Islet precursor cell (in vitro differentiated cells): ENCODE measurements at regions not wholly inside any gene's neighbourhood (a gene's known extent, or its start where the extent isn't known, plus 50 kb on each side); places are given as distances from the start of the nearest gene placed in this dataset.

ENCODE experiments used
- DNase-seq: peaks from one replicate; pipeline ENCODE4 v3.0.0-alpha.2; 2018

DNA sequence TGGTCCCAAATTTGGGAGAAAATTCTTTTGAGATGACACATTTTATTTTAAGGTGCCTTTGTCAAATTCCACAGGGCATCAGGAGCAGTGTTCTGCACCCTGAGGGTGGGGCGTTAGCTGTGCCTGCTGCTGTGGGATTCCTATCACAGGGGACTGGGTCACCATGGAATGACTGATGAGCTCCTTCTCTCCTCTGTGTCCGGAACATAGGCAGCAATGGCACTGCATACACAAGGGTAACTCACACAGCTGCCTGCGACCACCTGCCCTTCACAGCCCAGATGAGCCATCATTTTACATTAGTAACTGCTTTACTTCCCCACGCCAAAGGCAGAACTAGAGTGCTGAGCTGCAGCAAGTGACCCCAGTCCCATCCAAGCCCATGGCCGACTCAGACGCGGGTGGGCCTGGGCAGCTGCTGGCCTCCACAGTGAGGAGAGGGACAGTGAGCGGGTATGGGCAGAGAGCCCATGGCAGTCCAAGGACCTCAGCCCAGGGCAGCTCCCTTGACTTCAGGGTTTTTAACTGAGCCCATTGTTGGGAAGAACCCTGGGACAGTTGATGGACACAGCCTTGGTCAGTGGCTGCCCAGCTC, 93.7 kb downstream of the GADD45G start:
- DNase-seq: no peak

DNA sequence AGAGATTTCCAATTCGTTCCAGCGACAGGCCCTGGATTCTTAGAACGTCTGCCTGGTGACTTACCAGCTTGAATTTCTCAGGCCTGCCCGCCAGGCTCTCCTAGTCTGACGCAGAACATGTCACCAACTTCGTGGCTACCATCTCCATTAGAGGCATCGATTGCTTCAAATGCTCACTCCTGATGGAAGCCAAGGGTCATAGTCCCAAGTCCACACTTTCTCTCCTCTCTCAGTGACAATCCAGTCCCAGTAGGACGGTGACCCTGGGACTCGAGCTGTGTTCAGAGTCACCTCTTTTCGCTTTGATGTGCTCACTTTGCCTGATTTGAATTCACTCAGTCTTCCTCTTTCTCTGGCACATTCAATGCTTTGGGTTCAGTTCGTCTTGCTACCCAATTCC, 94.8 kb downstream of the GADD45G start:
- no peak for DNase-seq

DNA sequence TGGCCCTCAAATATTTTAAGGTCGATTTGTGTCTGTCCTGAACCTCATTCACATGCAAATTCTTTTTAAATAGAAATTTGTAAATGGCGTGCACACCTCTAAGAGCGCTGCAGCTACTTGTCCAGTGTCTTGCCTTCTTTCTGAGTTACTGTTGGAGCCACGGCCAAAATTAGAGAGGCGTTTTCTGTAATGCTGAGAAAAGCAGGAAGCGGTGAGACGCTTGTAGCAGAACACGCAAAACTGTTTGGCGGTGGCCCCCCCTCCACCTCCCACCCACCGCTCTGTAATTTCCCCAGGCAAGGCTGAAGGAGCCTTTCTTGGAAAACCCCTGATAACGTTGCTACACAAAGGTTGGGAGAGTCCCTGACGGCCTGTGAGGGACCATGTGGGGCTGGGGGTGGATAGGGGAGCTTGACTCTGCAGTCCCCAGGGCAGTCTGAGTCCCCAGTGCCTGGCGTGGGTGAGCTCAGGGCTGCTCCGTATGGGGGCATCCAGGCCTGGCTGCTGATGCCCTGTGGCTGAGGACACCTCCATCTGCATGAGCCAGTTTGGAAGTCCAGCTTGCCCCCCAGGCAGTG, 96.5 kb downstream of the GADD45G start:
- DNase-seq: no peak

DNA sequence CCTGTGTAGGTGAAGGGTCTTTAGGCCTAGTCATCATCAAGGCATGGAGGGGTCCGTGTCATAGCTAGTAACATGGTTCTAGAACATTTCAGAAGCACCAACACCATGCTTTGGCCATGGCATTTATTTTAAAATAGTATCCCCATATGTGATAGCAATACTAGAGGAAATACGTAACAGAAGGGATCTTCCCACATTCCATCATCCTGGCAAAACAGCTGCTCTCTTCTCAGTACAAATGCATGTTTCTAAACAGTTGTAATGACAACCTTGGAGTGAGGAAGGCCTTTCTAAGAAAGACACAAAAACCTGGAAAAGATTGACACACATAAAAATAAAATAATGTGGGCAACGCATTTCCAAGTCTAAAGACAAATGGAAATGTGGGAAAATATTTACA, 97.6 kb downstream of the GADD45G start:
- no peak for DNase-seq

- no peak for DNase-seq
These were observed 100.8 kb downstream of the GADD45G start for GRCh38 chr9:89705651-89706050.

GRCh38 chr9:89706086-89706485, 101.3 kb downstream of the GADD45G start:
- no peak for DNase-seq

- DNase-seq: peak; percentile 26
These were observed 101.9 kb downstream of the GADD45G start for GRCh38 chr9:89706731-89707191.

DNA sequence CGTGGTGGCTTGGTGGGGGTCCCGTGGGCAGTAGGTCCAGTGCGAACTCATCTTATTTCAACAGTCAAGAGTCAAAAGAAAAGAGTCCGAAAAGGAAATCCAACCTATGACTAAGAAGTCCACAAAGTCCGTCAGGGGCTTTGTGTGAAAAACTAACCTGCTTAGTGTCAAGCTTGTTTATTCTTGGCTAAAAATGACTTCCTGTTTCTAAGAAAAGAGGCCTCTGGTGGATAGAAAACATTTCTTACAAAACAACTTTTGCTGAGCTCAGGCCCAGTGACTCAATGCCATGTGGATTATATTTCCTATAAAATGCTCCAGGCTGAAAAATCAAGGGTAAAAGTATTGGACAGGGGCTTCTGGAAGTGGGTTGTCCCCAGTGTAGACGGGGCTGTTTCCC, 105.9 kb downstream of the GADD45G start:
- no peak for DNase-seq

DNA sequence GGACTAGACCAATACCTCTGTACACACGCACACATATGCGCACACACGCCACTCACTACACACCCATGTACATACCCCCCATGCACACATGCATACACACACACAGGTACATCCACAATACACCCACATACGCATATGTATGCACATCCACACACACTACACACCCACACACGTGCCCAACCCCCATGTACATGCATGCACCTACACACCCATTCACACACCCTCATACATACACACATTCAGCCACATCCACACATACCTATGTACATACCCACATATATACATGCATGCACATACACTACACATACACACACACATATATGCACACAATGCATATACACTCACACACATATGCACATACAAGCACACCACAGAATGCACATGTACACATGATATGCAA, 107.1 kb downstream of the GADD45G start:
- no peak for DNase-seq

GRCh38 chr9:89712283-89712682, 107.5 kb downstream of the GADD45G start:
- DNase-seq: no peak

DNA sequence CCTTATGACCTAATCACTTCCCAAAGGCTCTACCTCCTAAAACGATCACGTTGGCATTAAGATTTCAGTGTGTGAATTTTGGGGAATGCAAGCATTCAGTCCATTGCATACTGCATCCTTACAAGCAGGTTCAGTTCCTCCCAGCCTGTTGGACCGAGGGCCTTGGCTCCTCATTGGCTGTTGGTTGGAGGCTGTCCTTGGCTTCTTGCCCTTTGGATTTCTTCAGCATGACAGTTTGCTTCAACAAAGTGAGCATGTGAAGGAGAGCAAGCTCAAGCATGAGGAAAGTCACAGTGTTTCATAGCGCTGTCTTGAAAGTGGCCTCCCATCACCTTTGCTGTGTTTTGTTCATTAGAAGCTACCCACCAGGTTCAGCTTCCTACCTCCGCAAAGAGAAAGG, 109.5 kb downstream of the GADD45G start:
- DNase-seq: no peak

GRCh38 chr9:89715318-89715858, 110.6 kb downstream of the GADD45G start:
- DNase-seq: no peak

DNA sequence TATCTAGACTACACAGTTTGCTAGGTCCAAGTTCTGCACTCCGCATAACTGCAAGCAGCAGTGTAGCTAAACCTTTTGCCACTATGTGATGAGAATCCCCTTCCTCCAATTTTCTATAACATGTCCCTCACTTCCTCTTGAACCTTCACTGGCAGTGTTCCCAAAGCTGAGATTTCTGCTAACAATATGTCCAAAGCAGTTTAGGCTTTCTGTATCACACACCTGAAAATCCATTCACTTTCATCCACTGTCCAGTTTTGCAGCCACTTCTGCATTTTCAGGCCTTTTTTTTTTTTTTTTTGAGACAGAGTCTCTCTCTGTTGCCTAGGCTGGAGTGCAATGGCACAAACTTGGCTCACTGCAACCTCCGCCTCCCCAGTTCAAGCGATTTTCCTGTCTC, 111.1 kb downstream of the GADD45G start:
- no peak for DNase-seq

DNA sequence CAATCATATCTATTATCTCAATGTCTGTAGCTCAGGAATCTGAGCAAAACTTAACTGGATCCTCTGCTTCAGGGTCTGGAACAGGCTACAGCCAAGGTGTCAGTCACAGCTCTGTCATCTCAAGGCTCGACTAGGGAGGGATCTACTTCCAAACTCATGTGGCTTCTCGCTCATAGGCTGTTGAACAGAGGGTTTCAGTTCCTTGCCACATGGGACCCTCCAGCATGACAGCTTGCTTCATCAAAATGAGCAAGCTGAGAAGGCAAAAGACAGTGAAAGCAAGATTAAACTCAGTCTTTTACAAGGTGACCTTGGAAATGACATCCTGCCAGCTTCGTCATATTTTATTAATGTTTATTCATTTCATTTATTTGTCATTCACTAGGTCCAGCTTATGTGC, 111.7 kb downstream of the GADD45G start:
- DNase-seq: no peak

DNA sequence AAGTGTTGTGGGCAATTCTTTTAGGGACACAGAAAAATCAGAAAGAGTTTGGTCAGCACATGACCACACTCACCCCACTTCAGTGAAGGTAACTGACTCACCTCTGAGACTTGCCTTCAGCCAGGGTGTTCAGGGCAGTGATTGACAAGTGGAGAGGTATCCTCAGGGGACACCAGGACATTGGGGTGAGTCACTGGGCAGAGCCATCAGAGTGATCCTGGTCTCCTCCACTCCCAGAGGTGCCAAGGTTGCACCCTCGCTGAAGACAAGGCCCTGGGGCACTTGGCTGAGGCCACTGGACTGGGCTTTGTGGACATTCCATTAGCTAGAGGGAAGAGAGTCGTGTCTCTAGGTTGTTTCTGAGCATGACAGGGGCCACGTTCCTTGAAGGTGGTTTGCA, 113.4 kb downstream of the GADD45G start:
- no peak for DNase-seq

GRCh38 chr9:89718651-89719050, 113.8 kb downstream of the GADD45G start:
- no peak for DNase-seq

GRCh38 chr9:89719202-89719601, 114.4 kb downstream of the GADD45G start:
- peak; percentile 72 for DNase-seq

GRCh38 chr9:89720696-89721175, 115.9 kb downstream of the GADD45G start:
- DNase-seq: no peak

DNA sequence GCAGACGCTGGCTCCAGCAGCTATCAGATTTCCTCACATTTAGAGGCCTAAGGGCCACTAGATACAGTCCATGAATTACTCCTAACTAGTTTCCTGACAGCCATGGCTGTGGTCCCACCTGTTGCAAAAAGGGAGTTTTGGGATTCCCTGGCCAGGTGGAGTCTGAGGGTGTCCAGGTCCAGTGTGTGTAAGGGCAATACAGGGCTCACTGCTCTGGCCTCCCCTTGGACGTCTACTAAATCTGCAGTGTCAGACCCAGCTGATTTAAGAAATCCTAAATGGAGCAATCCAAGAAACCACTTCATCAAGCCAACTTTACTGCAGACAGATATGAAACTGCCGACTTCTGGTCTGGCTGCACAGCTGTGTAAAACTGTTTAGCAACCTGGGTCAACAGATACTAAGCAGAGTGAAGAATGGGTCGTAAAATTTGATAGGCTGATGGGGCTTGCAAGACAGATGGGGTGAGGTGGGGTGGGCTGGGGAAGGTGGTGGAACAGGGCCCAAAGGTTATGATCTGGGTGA, 116.4 kb downstream of the GADD45G start:
- DNase-seq: no peak

- no peak for DNase-seq
These were observed 117.2 kb downstream of the GADD45G start for GRCh38 chr9:89721971-89722530.

GRCh38 chr9:89722712-89723111, 117.9 kb downstream of the GADD45G start:
- no peak for DNase-seq

DNA sequence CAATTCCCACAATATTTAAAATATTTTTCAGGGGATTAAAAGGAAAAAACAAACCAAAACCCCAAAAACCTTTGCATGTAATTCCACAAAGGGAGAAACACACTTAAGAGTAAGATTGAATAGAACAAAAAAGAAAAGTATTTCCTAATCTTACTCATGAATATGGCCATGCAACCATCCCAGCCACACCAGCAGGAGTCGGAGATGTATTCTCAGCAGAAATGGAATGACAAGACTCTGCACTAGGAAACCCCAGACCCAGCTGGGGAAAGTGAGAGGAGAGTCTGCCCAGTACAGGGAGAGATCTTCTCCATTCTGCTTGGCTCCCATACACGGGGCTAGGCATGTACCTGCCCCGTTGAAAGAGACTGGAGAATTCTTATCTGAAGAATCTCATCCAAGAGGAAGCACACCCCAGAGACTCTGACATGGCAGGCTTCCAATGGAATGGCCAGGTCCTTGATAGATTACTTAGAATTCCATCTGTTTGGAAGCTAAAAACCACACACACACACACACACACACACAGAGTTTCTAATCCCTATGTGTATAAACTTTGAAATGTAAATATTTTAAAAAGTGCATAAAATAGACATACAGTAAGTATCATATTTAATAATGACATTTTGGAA, 118.8 kb downstream of the GADD45G start:
- DNase-seq: no peak

DNA sequence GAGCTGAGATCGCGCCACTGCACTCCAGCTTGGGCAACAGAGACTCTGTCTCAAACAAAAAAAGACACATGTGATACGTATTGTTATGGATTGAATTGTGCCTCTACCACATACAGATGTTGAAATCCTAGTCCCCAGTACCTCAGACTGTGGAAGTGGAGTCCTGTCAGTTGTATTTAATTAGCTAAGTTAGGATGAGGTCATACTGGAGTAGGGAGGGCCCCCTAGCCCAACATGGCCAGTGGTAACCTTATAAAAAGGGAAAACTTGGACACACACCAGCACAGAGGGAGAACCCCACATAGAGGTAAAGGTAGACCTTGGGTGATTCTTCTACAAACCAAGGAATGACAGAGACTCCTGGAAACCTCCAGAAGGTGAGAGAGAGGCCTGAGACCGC, 119.8 kb downstream of the GADD45G start:
- DNase-seq: no peak

DNA sequence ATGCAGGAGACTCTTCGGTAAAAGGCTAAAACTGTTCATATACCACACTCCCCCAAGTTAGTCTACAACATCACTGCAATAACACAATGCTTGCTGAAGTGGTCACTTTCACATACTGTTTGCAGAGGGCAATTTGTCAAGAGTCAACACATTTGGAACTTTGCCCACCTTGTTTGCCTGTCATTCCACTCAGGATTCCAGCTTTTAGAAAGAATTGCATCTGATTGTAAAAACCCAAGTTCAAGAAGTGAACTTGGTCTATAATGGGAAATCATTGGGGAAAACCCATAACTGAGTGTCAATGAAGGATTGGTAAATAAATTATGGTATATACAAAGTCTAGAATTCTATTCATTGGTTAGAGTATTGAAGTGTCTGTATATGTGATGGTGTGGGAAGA, 120.5 kb downstream of the GADD45G start:
- DNase-seq: no peak
